GM12891 (cell line): ENCODE measurements at regions not wholly inside any gene's neighbourhood (a gene's known extent, or its start where the extent isn't known, plus 50 kb on each side); places are given as distances from the start of the nearest gene placed in this dataset.

Source experiments
- POLR2A ChIP-seq: IDR thresholded peaks from 2 replicates; pipeline ENCODE4 v1.6.1; 2011; ENCODE audit warnings: low read depth, low read length, control low read depth
- POLR2AphosphoS5 ChIP-seq: IDR thresholded peaks from 2 replicates; pipeline ENCODE4 v1.6.1; 2011; ENCODE audit warnings: low read depth, low read length, control low read depth
- SPI1 ChIP-seq: IDR thresholded peaks from 2 replicates; pipeline ENCODE4 v1.6.1; 2011; ENCODE audit warnings: low read depth, low read length, control low read depth

DNA sequence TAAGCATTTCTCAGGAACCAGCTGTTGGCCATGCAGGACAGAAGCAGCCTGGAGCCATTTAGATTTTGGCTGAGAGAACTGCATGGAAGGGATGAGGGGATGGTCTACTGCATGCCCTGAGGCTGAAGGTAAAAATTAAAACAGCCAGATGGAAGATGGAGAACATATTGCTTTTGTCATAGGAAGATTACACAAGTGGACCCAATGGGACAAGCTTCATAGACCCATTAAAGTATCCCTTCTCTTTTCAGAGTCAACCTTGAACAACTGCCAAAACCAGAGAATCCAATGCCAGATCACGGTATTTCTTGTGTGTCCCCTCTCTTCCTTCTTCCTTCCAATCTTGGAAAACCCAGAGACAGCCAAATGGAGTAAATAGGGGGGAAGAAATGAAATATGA, 253.4 kb downstream of the NR2F1-AS1 start:
- TF ChIP-seq POLR2A, result no peak
- TF ChIP-seq SPI1, result no peak
- TF ChIP-seq POLR2AphosphoS5, result no peak
